Fibroblast of villous mesenchyme (primary cell): ENCODE measurements at regions not wholly inside any gene's neighbourhood (a gene's known extent, or its start where the extent isn't known, plus 50 kb on each side); places are given as distances from the start of the nearest gene placed in this dataset.

Experiments
- DNase-seq: peaks from one replicate; pipeline ENCODE4 v3.0.0-alpha.2; 2010; ENCODE audit warnings: low read depth
- H3K4me3 ChIP-seq: 2 replicates; pipeline ENCODE4 v1.5.1; 2011; ENCODE audit warnings: low read depth, mild to moderate bottlenecking, low read length
- CTCF ChIP-seq: IDR thresholded peaks from 2 replicates; pipeline ENCODE4 v1.5.1; 2012; ENCODE audit warnings: low read depth, mild to moderate bottlenecking, low read length; ENCODE audit not compliant: insufficient read depth

- H3K4me3 ChIP-seq, result no peak overlapping the region
- DNase-seq, result no peak
- TF ChIP-seq CTCF, result no peak
Observed at GRCh38 chr5:155884041-155884440, 442.9 kb upstream of the SGCD start.

DNA sequence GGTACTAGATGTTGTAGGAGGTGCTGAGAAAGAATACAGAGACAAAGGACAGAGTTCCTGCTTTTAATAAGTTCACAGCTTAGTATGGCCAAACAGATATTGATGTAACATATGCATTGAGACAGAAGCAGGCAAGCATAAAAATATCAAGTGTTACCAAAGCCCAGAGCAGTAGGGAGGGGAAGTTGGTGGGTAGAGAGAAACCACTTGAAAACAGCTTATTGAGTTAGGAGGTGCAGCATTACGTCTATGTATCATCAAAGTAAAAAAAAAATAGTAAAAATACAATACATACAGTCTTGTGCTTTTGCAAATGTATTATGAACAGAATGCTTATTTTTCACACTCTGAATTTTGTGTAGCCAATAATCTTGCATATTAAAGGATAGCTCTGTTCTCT lies 441.8 kb upstream of the SGCD start:
- no peak overlapping the region for H3K4me3 ChIP-seq
- DNase-seq, result no peak
- no peak for TF ChIP-seq CTCF

- H3K4me3 ChIP-seq, result no peak overlapping the region
- DNase-seq, result no peak
- no peak for TF ChIP-seq CTCF
Observed at GRCh38 chr5:155886311-155887031, 440.5 kb upstream of the SGCD start.

DNA sequence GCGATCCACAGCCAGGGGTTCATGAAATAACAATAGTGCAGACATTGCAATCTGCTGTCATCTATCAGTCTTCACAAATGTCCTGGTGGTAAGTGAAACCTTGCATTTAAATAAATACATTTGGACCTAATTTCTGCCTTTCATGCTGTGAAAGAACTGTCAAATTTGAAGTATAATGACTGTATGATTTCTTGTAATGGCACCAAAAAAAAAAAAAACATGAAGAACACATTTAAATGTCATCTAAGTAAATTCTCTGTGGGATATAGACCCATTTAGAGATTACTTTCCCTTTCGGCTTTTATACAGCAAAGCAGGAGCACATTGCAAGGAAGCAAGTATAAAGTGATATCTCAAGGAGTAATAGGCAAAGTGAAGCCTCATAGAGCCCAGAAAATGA lies 431.5 kb upstream of the SGCD start:
- H3K4me3 ChIP-seq, result no peak overlapping the region
- no peak for TF ChIP-seq CTCF
- no peak for DNase-seq

DNA sequence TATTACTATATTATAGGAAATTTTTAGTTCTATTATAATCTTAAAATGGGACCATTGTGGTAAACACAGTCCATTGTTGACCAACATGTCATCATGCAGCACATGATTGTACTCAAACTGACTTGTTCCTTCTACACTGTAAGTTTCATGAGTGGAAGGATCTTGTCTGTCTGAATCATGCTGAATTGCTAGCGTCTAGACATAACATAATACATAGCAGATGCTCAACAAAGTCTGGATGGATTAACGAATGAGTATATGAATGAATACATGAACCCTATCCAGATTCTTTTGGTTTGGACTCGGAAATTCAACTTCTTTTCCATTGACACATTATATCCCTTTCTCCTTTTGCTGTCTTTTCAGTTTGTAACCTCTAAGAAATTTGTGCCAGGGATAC lies 429.2 kb upstream of the SGCD start:
- no peak for DNase-seq
- no peak for TF ChIP-seq CTCF
- no peak overlapping the region for H3K4me3 ChIP-seq

GRCh38 chr5:155898284-155898683 lies 428.7 kb upstream of the SGCD start:
- no peak for TF ChIP-seq CTCF
- DNase-seq, result no peak
- H3K4me3 ChIP-seq, result no peak overlapping the region

- no peak for TF ChIP-seq CTCF
- H3K4me3 ChIP-seq, result no peak overlapping the region
- no peak for DNase-seq
Observed at GRCh38 chr5:155903791-155904190, 423.2 kb upstream of the SGCD start.
